Mesendoderm (in vitro differentiated cells): ENCODE measurements at regions not wholly inside any gene's neighbourhood (a gene's known extent, or its start where the extent isn't known, plus 50 kb on each side); places are given as distances from the start of the nearest gene placed in this dataset.
A peak's percentile ranks its signal among the peaks of the same experiment; 100 is the strongest.

ENCODE experiments used
- DNase-seq: peaks from one replicate; pipeline ENCODE4 v3.0.0; 2013
- H2AK5ac ChIP-seq: 2 replicates; pipeline ENCODE4 v1.6.1; 2013; ENCODE audit warnings: low read length, inconsistent platforms
- H2BK120ac ChIP-seq: 2 replicates; pipeline ENCODE4 v1.6.1; 2013; ENCODE audit warnings: low read depth, mild to moderate bottlenecking, low read length, moderate library complexity, mixed read lengths
- H2BK15ac ChIP-seq: replicated peaks from 2 replicates; pipeline ENCODE4 v1.6.1; 2013; ENCODE audit warnings: low read depth, mild to moderate bottlenecking, moderate library complexity
- H2BK5ac ChIP-seq: 2 replicates; pipeline ENCODE4 v1.6.1; 2013; ENCODE audit warnings: low read length, inconsistent platforms
- H3K18ac ChIP-seq: 2 replicates; pipeline ENCODE4 v1.6.1; 2013; ENCODE audit warnings: mild to moderate bottlenecking, low read length, mixed read lengths
- H3K23ac ChIP-seq: one replicate; pipeline ENCODE4 v1.6.1; 2013; ENCODE audit warnings: low read length
- H3K27ac ChIP-seq: 2 replicates; pipeline ENCODE4 v1.5.1; 2013; ENCODE audit warnings: low read depth, mild to moderate bottlenecking, inconsistent platforms, low read length, moderate library complexity
- H3K27me3 ChIP-seq: 2 replicates; pipeline ENCODE4 v1.6.1; 2013; ENCODE audit warnings: low read length, control low read depth, mild to moderate bottlenecking, inconsistent platforms; ENCODE audit not compliant: insufficient read depth, poor library complexity
- H3K36me3 ChIP-seq: 2 replicates; pipeline ENCODE4 v1.6.1; 2013; ENCODE audit warnings: low read length, inconsistent platforms; ENCODE audit not compliant: control insufficient read depth, insufficient read depth
- H3K4ac ChIP-seq: one replicate; pipeline ENCODE4 v1.6.1; 2013; ENCODE audit warnings: low read depth, mild to moderate bottlenecking, low read length, moderate library complexity
- H3K4me1 ChIP-seq: 2 replicates; pipeline ENCODE4 v1.6.1; 2013; ENCODE audit warnings: low read depth, low read length, inconsistent platforms; ENCODE audit not compliant: control insufficient read depth
- H3K4me2 ChIP-seq: 2 replicates; pipeline ENCODE4 v1.6.1; 2013; ENCODE audit warnings: low read length
- H3K4me3 ChIP-seq: 2 replicates; pipeline ENCODE4 v1.5.1; 2013; ENCODE audit warnings: mild to moderate bottlenecking, low read length
- H3K56ac ChIP-seq: one replicate; pipeline ENCODE4 v1.6.1; 2013; ENCODE audit warnings: low read length
- H3K79me1 ChIP-seq: 2 replicates; pipeline ENCODE4 v1.6.1; 2013; ENCODE audit warnings: low read length, inconsistent platforms
- H3K79me2 ChIP-seq: 2 replicates; pipeline ENCODE4 v1.6.1; 2013; ENCODE audit warnings: mild to moderate bottlenecking, low read length; ENCODE audit not compliant: control insufficient read depth, insufficient read depth
- H3K9ac ChIP-seq: 2 replicates; pipeline ENCODE4 v1.6.1; 2013; ENCODE audit warnings: low read length, inconsistent platforms
- H4K5ac ChIP-seq: one replicate; pipeline ENCODE4 v1.6.1; 2013; ENCODE audit warnings: low read length
- H4K8ac ChIP-seq: one replicate; pipeline ENCODE4 v1.6.1; 2013; ENCODE audit warnings: low read depth, mild to moderate bottlenecking, control low read depth, low read length, moderate library complexity
- WGBS: extraction: QIAGEN DNeasy Blood & Tissue Kit; methylation state at CpG from one replicate; pipeline ENCODE4 v1.1.7; 2013; ENCODE audit warnings: low lambda C conversion rate, missing lambda C conversion rate; ENCODE audit not compliant: insufficient coverage; ENCODE audit errors: extremely low coverage; 5-methylcytosine and 5-hydroxymethylcytosine counted together

DNA sequence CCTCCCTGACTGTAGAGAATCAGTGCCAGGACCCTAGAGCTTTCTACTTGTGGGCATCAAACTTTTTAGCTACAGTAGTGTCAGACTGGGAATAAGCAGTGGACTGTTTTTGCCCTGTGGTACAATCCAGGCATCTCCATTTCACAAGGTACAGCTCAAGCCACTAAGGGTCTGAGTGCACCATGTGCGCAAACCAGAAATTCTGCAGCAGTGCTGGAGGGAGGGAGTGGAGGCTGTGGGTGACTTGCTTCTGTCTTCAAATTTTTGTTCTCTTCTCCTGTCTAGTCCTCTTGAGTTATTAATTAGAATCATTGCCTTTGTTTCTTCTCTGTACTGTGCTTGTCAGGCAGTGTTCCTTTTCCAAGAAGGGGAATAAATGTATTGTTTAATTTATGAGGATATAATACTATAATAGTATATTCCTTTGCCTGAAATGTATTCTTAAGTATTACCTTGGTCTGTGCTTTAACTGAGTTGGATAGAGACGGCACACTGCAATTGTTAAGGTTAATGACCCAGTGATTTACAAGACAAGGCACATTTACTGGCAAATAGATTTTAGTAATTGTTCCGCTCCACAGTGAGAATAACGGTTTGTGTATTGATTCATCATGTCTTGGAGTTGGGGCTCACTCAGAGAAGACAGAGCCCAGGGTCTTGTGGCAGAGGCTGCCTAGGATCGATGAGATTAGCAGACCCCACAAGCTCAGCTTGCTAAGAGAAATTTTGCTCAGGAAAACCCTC is 390.6 kb upstream of the CFAP20DC start:
- DNase-seq: no peak
- H3K4ac ChIP-seq: no peak overlapping the region
- no peak overlapping the region for H4K8ac ChIP-seq
- no peaks in the 10 kb centered on the region for H3K79me1 ChIP-seq
- WGBS: no CpG with 5 or more reads among the region's 5 CpGs
- no peaks in the 10 kb centered on the region for H3K36me3 ChIP-seq
- H3K79me2 ChIP-seq: no peaks in the 10 kb centered on the region
- H4K5ac ChIP-seq: no peak overlapping the region
- H3K9ac ChIP-seq: no peak overlapping the region
- no peak overlapping the region for H3K23ac ChIP-seq
- no peaks in the 10 kb centered on the region for H3K4me1 ChIP-seq
- H3K4me2 ChIP-seq: no peak overlapping the region
- H2BK15ac ChIP-seq: no peak overlapping the region
- peaks cover 10% of the 10 kb centered on the region for H3K27me3 ChIP-seq
- no peak overlapping the region for H3K18ac ChIP-seq
- no peak overlapping the region for H2BK5ac ChIP-seq
- H2AK5ac ChIP-seq: no peak overlapping the region
- no peak overlapping the region for H3K56ac ChIP-seq
- no peak overlapping the region for H2BK120ac ChIP-seq
- H3K27ac ChIP-seq: no peak overlapping the region
- no peak overlapping the region for H3K4me3 ChIP-seq

DNA sequence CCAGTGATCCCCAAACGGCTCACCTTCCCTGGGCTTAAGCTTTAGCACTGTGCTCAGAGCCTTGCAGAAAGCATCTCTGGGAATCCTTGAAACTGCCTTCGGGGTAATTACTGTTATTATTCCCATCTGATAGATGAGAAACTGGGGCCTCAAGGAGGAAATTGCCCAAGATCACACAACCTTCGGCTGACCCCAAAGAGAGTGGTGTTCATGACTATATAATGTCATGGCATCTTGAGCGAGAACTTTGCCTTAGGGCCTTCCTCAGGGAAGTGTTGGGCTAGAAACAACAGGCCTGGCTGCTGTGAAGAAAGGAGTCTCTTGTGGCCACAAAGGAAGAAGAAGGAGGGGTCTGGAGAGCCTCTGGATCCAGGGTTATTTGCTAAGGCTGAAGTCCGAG is 388.7 kb upstream of the CFAP20DC start:
- Histone ChIP-seq H2BK5ac (no peak overlapping the region), H2BK15ac (no peak overlapping the region), H2AK5ac (no peak overlapping the region), H3K4me3 (no peak overlapping the region), H3K27me3 (peaks cover 10% of the 10 kb centered on the region), H3K79me1 (no peaks in the 10 kb centered on the region), H3K27ac (no peak overlapping the region), H3K4ac (no peak overlapping the region), H3K18ac (no peak overlapping the region), H2BK120ac (no peak overlapping the region), H3K4me2 (no peak overlapping the region), H3K23ac (no peak overlapping the region), H3K56ac (no peak overlapping the region), H4K5ac (no peak overlapping the region), H3K4me1 (no peaks in the 10 kb centered on the region), H3K36me3 (no peaks in the 10 kb centered on the region), H4K8ac (no peak overlapping the region), H3K79me2 (no peaks in the 10 kb centered on the region), H3K9ac (no peak overlapping the region)
- WGBS: no CpG with 5 or more reads among the region's 5 CpGs
- no peak for DNase-seq

DNA sequence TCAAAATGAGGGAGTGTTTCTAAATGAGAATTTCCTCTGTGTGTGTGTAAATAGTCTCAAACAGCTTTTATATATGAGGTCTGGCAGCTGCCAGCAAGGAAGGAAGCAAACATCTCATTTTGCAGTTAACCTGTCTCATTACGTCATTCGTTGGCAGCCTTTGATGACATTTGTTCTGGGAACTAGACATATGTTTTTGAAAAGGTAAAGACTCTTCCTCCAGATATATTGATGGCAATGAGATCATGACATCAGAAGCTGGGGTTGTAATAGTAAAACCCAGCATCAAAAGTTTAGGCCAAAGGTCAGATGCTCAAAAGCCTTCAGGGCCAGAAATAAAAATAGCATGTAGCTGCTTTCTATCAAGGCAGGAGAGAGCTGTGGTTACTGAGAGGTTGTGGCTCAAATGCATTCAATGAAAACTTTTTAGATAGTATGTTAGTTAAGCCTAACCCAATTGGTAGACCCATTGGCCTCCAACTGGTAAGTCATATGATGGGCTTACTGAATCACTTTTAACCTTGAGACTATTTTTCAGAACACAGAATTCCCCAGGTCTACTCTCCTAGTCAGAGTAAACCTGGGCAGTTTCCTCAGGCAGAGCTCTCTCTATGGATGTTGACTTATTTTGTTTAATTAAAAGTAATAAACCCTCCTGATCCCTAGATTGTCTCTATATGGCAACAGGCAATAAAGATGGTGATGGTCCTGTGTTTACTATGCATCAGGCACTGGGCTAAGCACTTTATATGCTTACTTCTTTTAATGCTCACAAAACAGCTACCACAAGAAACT is 386.5 kb upstream of the CFAP20DC start:
- Histone ChIP-seq H3K36me3 (no peaks in the 10 kb centered on the region), H2BK15ac (no peak overlapping the region), H3K4me1 (no peaks in the 10 kb centered on the region), H2BK120ac (no peak overlapping the region), H3K4ac (no peak overlapping the region), H2AK5ac (no peak overlapping the region), H3K4me2 (no peak overlapping the region), H3K9ac (no peak overlapping the region), H3K27me3 (peaks cover 5% of the 10 kb centered on the region), H3K56ac (no peak overlapping the region), H4K5ac (no peak overlapping the region), H3K27ac (no peak overlapping the region), H2BK5ac (no peak overlapping the region), H3K79me1 (no peaks in the 10 kb centered on the region), H3K18ac (no peak overlapping the region), H3K4me3 (no peak overlapping the region), H4K8ac (no peak overlapping the region), H3K23ac (no peak overlapping the region), H3K79me2 (no peaks in the 10 kb centered on the region)
- DNase-seq: no peak
- WGBS: no CpG with 5 or more reads among the region's 2 CpGs

DNA sequence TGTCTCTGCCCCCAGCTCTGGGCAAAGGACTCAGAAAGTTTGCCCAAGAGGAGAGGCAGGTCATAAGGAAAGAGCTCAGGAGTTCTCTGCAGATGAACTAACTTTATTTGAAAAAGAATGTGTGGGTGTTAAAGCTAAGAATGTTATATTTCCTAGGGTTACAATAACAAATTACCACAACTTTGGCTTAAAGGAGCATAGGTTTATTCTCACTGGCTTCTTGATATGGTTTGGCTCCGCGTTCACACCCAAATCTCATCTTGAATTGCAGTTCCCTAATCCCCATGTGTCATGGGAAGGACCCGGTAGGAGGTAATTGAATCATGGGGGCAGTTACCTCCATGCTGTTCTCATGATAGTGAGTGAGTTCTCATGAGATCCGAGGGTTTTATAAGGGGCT is 383.7 kb upstream of the CFAP20DC start:
- Histone ChIP-seq H3K18ac (no peak overlapping the region), H3K4me2 (no peak overlapping the region), H3K27me3 (peaks cover 2% of the 10 kb centered on the region), H3K79me1 (no peaks in the 10 kb centered on the region), H2BK15ac (no peak overlapping the region), H3K36me3 (no peaks in the 10 kb centered on the region), H3K56ac (no peak overlapping the region), H4K8ac (no peak overlapping the region), H2BK5ac (no peak overlapping the region), H3K23ac (no peak overlapping the region), H3K4me3 (no peak overlapping the region), H3K27ac (no peak overlapping the region), H3K4me1 (no peaks in the 10 kb centered on the region), H3K4ac (no peak overlapping the region), H4K5ac (no peak overlapping the region), H2BK120ac (no peak overlapping the region), H2AK5ac (no peak overlapping the region), H3K9ac (no peak overlapping the region), H3K79me2 (no peaks in the 10 kb centered on the region)
- WGBS: no CpG with 5 or more reads among the region's 4 CpGs
- no peak for DNase-seq

GRCh38 chr3:59432665-59433064 is 382.8 kb upstream of the CFAP20DC start:
- WGBS: no CpG with 5 or more reads among the region's 6 CpGs
- no peaks in the 10 kb centered on the region for H3K79me2 ChIP-seq
- peak; percentile 25 for DNase-seq

More at GRCh38 chr3:59432665-59433064, 382.8 kb upstream of the CFAP20DC start:
- no peak overlapping the region for H3K23ac ChIP-seq
- H3K27me3 ChIP-seq: no peaks in the 10 kb centered on the region
- no peak overlapping the region for H3K27ac ChIP-seq
- H4K8ac ChIP-seq: no peak overlapping the region
- H3K4me3 ChIP-seq: no peak overlapping the region
- no peak overlapping the region for H2BK5ac ChIP-seq
- H2BK15ac ChIP-seq: no peak overlapping the region
- no peak overlapping the region for H4K5ac ChIP-seq
- H2BK120ac ChIP-seq: no peak overlapping the region
- no peaks in the 10 kb centered on the region for H3K36me3 ChIP-seq
- H2AK5ac ChIP-seq: no peak overlapping the region
- no peak overlapping the region for H3K9ac ChIP-seq
- H3K4ac ChIP-seq: no peak overlapping the region
- no peak overlapping the region for H3K56ac ChIP-seq
- no peaks in the 10 kb centered on the region for H3K79me1 ChIP-seq
- H3K18ac ChIP-seq: no peak overlapping the region
- H3K4me2 ChIP-seq: no peak overlapping the region
- no peaks in the 10 kb centered on the region for H3K4me1 ChIP-seq
